Activated CD4-positive, CD25-positive, alpha-beta regulatory T cell treated with anti-CD3 and anti-CD28 coated beads, Interleukin-2, amount 50 U/mL, for 24 hours (primary cell): ENCODE measurements at regions not wholly inside any gene's neighbourhood (a gene's known extent, or its start where the extent isn't known, plus 50 kb on each side); places are given as distances from the start of the nearest gene placed in this dataset.
"Not testable (repeated sequence)": the region's sequence is repeated elsewhere in the genome, so short reads cannot be mapped to it uniquely, and the experiment has no call there.

ENCODE experiments used
- ATAC-seq, 2 donors: fragments of 150-1000 bp; cut with Tn5 transposase; one replicate each; pipeline ENCODE4 v1.10.0; 2021; ENCODE audit warnings: mild to moderate bottlenecking in 1 of 2, moderate library complexity in 1 of 2

DNA sequence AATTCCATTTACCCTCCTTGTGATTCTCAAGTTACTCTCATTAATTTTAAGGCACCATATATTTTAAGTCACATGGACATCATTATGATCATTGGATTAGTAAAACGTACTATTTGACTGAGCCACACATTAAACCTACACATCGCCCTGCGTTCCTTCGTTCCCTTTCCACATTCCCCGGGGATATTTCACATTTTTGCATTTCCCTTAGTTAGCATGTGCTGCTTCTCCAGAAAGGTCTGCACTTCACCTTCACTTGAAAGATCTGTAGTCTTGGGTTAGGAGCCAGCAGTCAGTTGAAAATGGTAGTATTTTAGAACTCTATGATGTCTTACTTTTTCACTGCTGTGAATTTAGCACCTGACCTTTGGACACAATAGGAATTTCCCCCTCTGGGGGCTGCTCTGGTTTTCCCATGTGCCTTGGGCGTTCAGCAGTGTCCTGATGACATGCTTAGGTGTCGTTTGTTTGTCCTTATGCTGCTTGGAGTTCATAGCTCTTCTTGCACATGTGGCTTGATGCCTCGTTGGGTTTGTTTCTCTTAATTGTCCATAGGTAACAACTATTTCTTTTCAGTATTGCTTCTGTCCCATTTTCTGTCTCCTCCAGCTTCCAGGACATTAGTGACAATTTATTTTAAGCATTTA is 56.9 kb upstream of the NBPF20 start:
- not testable (repeated sequence) for ATAC-seq

DNA sequence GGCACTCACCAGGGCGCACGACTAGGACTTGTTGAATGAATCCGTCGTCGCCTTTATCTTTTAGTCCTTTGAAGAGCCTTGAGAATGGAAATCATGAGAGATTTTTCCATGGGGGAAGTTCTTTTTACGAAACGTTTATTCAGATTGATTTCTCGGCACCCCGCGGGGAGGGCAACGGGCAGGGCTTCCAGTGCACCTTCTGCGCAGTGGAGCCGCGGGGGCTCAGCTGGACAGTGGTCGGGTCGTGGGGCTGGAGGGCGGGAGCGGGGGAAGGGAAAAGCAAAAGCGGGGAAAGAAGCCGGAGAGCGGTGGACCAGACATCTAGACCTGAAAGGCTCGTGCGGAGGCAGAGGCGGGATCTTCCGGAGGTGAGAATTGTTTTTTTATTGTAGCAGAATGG is 50.6 kb upstream of the NBPF20 start:
- ATAC-seq: not testable (repeated sequence)

DNA sequence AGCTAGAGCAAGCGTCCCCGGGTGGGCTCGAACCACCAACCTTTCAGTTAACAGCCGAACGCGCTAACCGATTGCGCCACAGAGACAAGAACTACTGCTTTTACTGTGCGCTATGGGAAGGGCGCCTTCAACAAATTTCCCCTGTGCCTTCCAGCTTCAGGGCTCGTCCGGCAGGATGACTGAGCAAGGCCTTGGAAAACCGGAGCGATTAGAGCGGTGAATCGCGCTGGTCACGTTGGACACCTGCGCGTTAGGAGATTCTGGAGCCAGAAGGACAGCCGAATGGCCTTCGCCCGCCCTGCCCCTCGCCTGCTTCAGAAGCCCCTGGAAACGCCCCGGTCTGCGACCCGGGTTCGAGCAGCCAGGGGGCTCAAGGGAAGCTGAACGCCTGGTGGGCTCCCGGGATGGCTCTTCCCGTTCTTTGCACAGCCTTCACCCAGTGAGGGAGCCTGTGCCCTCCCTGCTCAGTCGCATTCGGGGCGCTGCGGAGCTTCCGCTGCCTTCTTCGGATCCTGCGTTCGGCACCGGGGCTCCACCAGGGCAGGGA is 50.0 kb upstream of the NBPF20 start:
- ATAC-seq: not testable (repeated sequence)
